MG63 (cell line): ENCODE measurements at regions not wholly inside any gene's neighbourhood (a gene's known extent, or its start where the extent isn't known, plus 50 kb on each side); places are given as distances from the start of the nearest gene placed in this dataset.

Experiments
- DNase-seq: peaks from one replicate; pipeline ENCODE4 v3.0.0-alpha.2; 2020
- H3K27me3 ChIP-seq: fragments of 250-450 bp; sonication (Bioruptor Pico); 2 replicates; pipeline ENCODE4 v1.5.1; 2020; ENCODE audit warnings: mild to moderate bottlenecking, moderate library complexity
- H3K36me3 ChIP-seq: fragments of 250-450 bp; sonication (Bioruptor Pico); 2 replicates; pipeline ENCODE4 v1.5.1; 2020; ENCODE audit warnings: mild to moderate bottlenecking, moderate library complexity
- H3K4me3 ChIP-seq: fragments of 250-450 bp; sonication (Bioruptor Pico); 2 replicates; pipeline ENCODE4 v1.5.1; 2020; ENCODE audit warnings: mild to moderate bottlenecking, moderate library complexity
- H3K9me3 ChIP-seq: fragments of 250-450 bp; sonication (Bioruptor Pico); 2 replicates; pipeline ENCODE4 v1.5.1; 2020; ENCODE audit warnings: mild to moderate bottlenecking, moderate library complexity

GRCh38 chr10:43957267-43958070 lies 308.8 kb upstream of the ZNF32 start:
- DNase-seq: no peak
- Histone ChIP-seq H3K36me3 (no peaks in the 10 kb centered on the region), H3K27me3 (no peaks in the 10 kb centered on the region), H3K4me3 (no peak overlapping the region), H3K9me3 (peaks cover 4% of the 10 kb centered on the region; the same call in 1 of the 2 replicates)

DNA sequence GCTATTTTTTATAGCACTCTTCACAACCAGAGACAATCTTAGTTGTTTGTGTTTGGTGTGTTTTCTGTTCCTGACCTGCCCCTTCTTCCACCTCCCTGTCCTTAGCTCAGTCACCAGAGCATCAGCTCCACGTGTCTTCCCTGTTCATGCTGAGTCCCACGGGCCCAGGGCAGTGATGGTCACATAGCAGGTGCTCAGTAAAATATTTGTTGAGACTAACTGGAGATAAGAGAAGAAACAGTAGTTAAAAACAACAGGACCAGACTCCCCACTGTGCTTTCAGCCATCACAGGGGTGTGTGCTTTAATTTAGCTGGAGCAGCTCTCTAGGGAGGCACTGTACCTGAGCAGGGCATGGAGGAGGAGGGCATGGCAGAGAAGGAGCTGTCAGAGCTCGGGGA lies 307.3 kb upstream of the ZNF32 start:
- no peak for DNase-seq
- H3K9me3 ChIP-seq: peaks cover 4% of the 10 kb centered on the region; the same call in 1 of the 2 replicates

DNA sequence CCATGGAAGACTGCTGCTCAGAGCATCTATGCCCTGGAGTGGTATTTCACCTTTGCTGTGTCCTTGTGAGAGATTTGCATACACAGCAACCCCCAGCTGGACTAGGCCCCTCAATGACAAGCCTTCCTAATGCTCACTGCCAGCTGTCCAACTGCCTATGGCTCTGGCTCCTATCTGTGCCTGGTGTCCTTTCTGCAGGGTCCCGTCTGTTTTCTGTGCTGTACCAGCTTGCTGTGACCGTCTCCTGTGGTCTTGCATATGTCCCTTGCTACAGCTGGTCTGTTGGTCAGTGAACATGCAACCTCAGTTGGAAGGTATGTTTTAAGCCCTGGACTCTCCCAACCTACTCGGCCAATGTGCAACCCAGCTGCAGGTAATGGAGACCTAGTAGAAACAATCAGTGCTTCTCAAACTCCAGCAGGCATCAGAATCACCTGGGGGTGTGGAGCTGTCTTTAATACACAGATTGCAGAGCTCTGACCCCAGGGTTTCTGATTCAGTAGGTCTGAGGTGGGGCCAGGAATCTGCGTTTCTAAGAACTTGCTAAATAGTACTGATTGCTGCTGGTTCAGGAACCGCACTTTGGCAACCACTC lies 306.4 kb upstream of the ZNF32 start:
- Histone ChIP-seq H3K4me3 (no peak overlapping the region), H3K36me3 (no peaks in the 10 kb centered on the region), H3K27me3 (no peaks in the 10 kb centered on the region), H3K9me3 (peaks cover 4% of the 10 kb centered on the region; the same call in 1 of the 2 replicates)
- DNase-seq: no peak

More for the DNA sequence above, 307.3 kb upstream of the ZNF32 start:
- no peaks in the 10 kb centered on the region for H3K27me3 ChIP-seq
- H3K36me3 ChIP-seq: no peaks in the 10 kb centered on the region
- no peak overlapping the region for H3K4me3 ChIP-seq

DNA sequence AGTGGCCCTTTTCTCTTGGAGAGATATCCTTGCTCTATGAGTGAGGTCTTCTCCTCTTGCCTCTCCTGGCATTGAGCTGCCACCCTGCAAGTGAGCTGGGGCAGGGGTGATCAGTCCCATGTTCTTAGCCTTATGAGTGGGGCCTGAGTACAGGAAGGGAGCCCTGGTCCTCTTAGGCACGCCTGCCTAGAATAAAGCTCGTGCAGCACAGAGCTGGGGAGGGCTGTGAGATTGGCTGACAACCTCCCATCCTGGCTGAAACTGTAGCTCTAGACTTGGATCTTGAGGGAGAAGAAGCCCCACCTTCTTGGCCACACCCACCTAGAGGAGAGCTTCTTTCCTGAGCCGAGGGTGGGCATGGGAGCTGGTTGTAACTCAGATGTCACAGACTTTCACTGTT lies 305.0 kb upstream of the ZNF32 start:
- Histone ChIP-seq H3K9me3 (peaks cover 4% of the 10 kb centered on the region; the same call in 1 of the 2 replicates), H3K27me3 (no peaks in the 10 kb centered on the region), H3K36me3 (no peaks in the 10 kb centered on the region), H3K4me3 (no peak overlapping the region)
- DNase-seq: no peak

- H3K9me3 ChIP-seq: peaks cover 4% of the 10 kb centered on the region; the same call in 1 of the 2 replicates
- no peaks in the 10 kb centered on the region for H3K27me3 ChIP-seq
- H3K4me3 ChIP-seq: no peak overlapping the region
- no peak for DNase-seq
- no peaks in the 10 kb centered on the region for H3K36me3 ChIP-seq
Observed at GRCh38 chr10:43952760-43953159, 304.1 kb upstream of the ZNF32 start.

DNA sequence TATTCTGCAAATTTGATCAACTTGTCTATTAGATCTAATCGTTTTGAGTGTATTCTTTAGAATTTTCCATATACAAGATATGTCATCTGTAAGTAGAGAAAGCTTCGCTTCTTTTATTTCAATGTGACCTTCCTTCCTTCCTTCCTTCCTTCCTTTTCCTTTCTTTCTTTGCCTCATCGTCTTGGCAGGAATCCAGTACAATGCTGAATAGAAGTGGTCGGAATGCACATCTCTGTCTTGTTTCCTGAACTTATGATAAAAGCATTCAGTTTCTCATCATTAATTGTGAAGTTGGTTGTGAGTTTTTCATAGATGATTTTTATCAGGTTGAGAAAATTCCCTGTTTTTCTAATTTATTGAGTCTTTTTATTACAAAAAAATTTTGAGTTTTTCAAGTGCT lies 300.7 kb upstream of the ZNF32 start:
- no peaks in the 10 kb centered on the region for H3K36me3 ChIP-seq
- peaks cover 4% of the 10 kb centered on the region; the same call in 1 of the 2 replicates for H3K9me3 ChIP-seq
- H3K27me3 ChIP-seq: no peaks in the 10 kb centered on the region
- H3K4me3 ChIP-seq: no peak overlapping the region
- no peak for DNase-seq

- H3K36me3 ChIP-seq: no peaks in the 10 kb centered on the region
- no peaks in the 10 kb centered on the region for H3K9me3 ChIP-seq
- H3K27me3 ChIP-seq: no peaks in the 10 kb centered on the region
- H3K4me3 ChIP-seq: no peak overlapping the region
- no peak for DNase-seq
Observed at GRCh38 chr10:43946445-43946844, 297.8 kb upstream of the ZNF32 start.

GRCh38 chr10:43945908-43946307 lies 297.2 kb upstream of the ZNF32 start:
- Histone ChIP-seq H3K4me3 (no peak overlapping the region), H3K36me3 (no peaks in the 10 kb centered on the region), H3K9me3 (no peaks in the 10 kb centered on the region), H3K27me3 (no peaks in the 10 kb centered on the region)
- no peak for DNase-seq

DNA sequence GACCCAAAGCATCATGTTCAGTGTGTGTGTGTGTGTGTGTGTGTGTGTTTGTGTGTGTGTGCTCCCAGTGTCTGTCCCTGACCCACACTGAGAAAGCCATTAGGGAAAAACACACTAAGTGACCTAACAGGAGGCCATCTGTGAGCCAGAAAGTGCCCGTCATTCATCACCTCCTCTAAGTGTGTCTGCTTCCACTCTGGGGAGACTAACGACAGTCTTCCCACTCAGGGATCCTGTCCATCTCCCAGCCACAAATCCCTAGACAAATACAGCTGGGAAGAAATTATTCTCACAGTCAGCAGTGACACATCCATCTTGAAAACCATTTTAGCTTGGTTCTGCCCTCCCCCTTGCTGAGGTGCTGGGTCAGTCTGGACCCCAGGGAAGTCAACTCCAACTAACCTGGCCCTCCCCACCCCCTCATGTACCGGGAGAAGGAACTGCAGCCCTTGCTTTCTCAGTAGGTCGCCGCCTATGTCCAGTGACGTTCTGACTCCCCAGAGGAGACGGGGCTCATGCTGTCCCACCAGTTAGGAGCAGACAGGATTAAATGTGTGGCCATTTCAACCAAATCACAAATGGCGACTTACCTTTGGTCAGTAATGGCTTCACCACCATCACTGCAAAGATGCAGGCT lies 296.5 kb upstream of the ZNF32 start:
- Histone ChIP-seq H3K36me3 (no peaks in the 10 kb centered on the region), H3K9me3 (no peaks in the 10 kb centered on the region), H3K4me3 (no peak overlapping the region), H3K27me3 (no peaks in the 10 kb centered on the region)
- DNase-seq: no peak

DNA sequence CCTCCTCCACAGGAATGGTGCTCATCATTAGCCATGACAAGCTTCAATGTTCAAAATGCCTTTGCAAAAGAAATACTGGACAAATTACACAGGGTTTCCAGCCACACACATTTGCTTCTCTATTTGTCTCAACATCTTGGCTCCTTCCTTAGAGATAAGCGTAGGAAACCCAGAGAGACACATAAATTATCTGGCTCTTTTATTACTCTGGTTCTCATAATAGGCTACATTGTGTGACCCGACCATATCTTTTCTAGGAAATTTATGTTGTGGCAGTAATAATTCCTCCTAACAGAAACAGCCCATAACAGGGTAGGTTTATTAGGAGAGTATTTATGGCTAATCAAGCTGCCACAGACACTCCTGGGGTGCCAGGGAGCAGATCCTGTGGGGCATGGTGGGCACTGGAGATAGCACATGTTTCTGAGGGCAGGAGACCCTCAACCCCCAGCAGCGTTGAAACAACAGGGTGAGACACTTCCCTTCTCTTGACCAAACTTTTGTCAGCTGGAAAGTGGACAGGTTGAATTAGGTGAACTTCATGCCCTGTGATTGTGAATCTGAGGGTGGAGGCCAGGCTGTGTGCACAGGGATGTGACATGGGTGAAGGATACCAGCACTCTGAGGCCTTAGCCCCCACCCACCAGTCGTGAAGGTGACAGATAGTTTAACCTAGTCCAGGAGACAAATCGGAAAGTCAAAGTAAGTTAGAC lies 295.9 kb upstream of the ZNF32 start:
- H3K9me3 ChIP-seq: no peaks in the 10 kb centered on the region
- no peak for DNase-seq
- H3K27me3 ChIP-seq: no peaks in the 10 kb centered on the region
- H3K36me3 ChIP-seq: no peaks in the 10 kb centered on the region
- no peak overlapping the region for H3K4me3 ChIP-seq

DNA sequence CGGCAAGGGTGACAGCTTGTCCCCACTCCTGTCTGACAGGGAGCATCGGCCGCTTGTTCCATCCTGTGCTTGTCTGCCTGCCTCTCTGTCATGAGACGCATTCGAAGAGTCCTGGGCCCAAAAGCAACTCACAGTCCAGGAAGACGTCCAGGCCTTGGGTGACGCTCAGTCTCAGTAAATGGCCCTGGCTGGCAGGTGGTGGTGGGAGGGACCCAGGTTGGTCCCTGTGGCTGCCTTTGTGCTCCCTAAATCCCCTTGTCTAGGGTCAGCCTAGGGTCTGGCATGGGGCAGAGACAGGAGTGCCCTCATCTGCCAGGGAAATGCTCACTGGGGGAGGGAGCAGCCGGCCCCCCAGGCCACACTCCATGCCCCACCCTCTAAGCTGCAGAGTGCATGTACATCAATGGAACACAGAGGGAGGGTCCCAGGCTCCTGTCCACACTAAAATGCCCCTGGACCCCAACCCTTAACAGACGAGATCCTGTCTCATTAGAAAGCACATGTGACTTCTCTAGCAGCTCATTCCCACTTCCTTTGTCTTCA lies 295.2 kb upstream of the ZNF32 start:
- no peaks in the 10 kb centered on the region for H3K36me3 ChIP-seq
- no peaks in the 10 kb centered on the region for H3K9me3 ChIP-seq
- no peak overlapping the region for H3K4me3 ChIP-seq
- H3K27me3 ChIP-seq: no peaks in the 10 kb centered on the region
- no peak for DNase-seq

GRCh38 chr10:43943119-43943817 lies 294.6 kb upstream of the ZNF32 start:
- no peak overlapping the region for H3K4me3 ChIP-seq
- DNase-seq: no peak
- H3K9me3 ChIP-seq: no peaks in the 10 kb centered on the region
- H3K36me3 ChIP-seq: no peaks in the 10 kb centered on the region
- no peaks in the 10 kb centered on the region for H3K27me3 ChIP-seq

- no peak overlapping the region for H3K4me3 ChIP-seq
- H3K9me3 ChIP-seq: no peaks in the 10 kb centered on the region
- DNase-seq: no peak
- H3K27me3 ChIP-seq: no peaks in the 10 kb centered on the region
- no peaks in the 10 kb centered on the region for H3K36me3 ChIP-seq
Observed at GRCh38 chr10:43942096-43942850, 293.6 kb upstream of the ZNF32 start.

DNA sequence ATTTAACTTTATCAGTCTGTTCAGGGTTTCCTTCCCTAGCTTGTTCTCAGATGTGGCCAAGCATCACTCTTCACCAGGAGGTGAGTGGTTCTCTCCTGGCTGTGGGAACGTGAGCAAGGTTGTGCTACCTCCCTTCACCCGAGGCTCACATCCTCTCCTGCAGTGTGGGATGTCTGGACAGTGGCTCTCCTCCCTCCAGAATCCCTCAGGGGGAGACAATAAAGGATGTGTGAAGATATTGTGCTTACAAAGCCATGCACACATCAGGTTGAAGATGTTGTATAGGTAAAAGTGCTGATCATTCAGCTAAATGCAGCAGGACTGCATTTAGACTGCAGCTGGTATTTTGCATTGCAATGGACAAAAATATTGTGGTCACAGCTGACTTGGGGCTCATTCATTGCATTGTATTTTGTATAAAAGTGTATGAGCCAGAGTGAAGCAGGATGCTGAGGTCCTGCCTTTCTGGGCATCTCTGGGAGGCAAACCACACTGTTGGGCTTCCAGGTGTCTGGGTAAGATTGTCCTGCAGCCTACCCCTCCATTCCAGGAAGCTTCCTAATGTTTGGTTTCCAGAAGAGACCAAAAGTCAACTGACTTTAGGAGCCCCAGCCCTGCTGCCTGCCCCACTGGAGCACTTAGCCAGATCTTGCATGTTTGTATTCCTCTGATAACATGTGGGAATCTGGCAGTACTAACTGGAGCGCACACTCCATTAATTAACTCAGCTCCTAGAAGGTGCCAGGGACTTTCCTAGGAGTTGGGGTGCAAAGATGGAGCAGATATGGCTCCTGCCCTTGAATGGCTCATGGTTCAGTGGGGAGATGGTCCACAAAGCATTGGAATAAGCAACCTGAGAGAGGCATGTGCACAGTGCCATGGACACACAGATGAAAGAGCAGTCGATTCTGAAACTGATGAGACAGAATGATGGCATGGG lies 292.5 kb upstream of the ZNF32 start:
- H3K9me3 ChIP-seq: no peaks in the 10 kb centered on the region
- no peaks in the 10 kb centered on the region for H3K27me3 ChIP-seq
- no peak overlapping the region for H3K4me3 ChIP-seq
- no peak for DNase-seq
- H3K36me3 ChIP-seq: no peaks in the 10 kb centered on the region
